ENCODE measurements at regions not wholly inside any gene's neighbourhood (a gene's known extent, or its start where the extent isn't known, plus 50 kb on each side); places are given as distances from the start of the nearest gene placed in this dataset.

DNA sequence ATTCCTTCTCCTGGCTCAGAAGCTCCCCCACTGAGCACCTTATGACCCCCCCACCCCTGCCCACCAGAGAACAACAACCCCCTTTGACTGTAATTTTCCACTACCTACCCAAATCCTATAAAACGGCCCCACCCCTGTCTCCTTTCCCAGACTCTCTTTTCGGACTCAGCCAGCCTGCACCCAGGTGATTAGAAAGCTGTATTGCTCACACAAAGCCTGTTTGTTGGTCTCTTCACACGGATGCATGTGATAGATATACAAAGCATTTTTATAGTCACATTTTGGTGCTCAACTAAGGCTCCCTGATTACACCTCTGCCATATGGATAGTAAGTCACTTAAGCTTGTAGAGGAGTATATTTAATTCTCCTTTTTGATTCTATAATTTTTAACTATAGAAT, 985.8 kb downstream of the REEP3 start:
- TF ChIP-seq POLR2AphosphoS5 (IDR thresholded peaks at IDR 0.05; ENCODE audit: low read depth, low read length) (no peak), POLR2A (IDR thresholded peaks at IDR 0.05; ENCODE audit: low read depth, low read length) (no peak)

Data from GM12892 (cell line).